ENCODE measurements at regions not wholly inside any gene's neighbourhood (a gene's known extent, or its start where the extent isn't known, plus 50 kb on each side); places are given as distances from the start of the nearest gene placed in this dataset.

DNA sequence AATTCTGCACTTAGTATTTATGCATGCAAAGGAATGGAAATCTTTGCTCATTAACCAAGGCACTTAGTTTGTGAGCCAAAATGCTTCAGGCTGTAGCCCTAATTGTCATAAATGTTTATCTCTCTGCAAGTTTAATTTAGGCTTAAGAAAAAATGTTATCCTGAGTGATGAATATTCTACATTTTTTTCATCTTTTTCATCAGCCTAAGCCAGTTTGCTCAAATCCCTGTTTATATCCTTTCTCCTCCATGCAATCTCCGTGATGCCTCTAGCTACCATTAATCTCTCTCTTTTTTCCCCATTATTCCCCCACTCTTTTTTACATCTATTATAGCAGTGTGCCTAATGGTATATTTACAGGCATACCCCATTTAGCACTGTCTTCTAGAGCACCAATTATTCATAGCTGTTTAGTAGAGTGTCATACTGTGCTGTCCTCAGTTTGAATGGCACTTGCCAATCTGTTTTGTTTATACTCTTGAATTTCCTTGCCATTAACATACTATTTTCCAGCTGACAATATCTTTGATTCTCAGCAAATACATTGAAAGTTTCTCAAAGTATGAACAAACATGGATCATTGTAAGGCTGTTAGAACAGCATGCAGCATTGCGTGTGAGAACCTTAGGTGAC, 1457.0 kb downstream of the MAT2B start:
- Histone ChIP-seq H3K4me3 (ENCODE audit: low read length) (no peak overlapping the region), H3K9me2 (ENCODE audit: insufficient read depth, low read length) (no peaks in the 10 kb centered on the region), H3K79me2 (replicated peaks; ENCODE audit: insufficient read depth, low read length) (no peaks in the 10 kb centered on the region), H3K9ac (ENCODE audit: low read length) (no peak overlapping the region), H3K4me2 (ENCODE audit: low read length) (no peak overlapping the region), H3K27me3 (ENCODE audit: insufficient read depth, low read depth, low read length) (no peaks in the 10 kb centered on the region), H3K36me3 (ENCODE audit: insufficient read depth, low read length) (no peaks in the 10 kb centered on the region), H2AFZ (ENCODE audit: low read depth, low read length) (no peak overlapping the region), H3F3A (ENCODE audit: insufficient read depth, low read length, poor library complexity, severe bottlenecking) (no peaks in the 10 kb centered on the region), H3K9me3 (ENCODE audit: low read length) (no peaks in the 10 kb centered on the region), H4K20me1 (ENCODE audit: insufficient read depth) (no peaks in the 10 kb centered on the region), H3K27ac (ENCODE audit: low read length) (no peak overlapping the region)
- TF ChIP-seq POLR2AphosphoS5 (IDR thresholded peaks at IDR 0.05) (peak; percentile 51), EZH2 (IDR thresholded peaks at IDR 0.05; ENCODE audit: borderline replicate concordance, insufficient read depth, low read length, poor library complexity, severe bottlenecking) (no peak), RAD21 (conservative IDR thresholded peaks at IDR 0.05) (no peak), EP300 (conservative IDR thresholded peaks at IDR 0.05; ENCODE audit: poor library complexity, severe bottlenecking) (peak; percentile 81), SMC3 (conservative IDR thresholded peaks at IDR 0.05; ENCODE audit: poor library complexity) (no peak)
- TF ChIP-seq, protein P1, sequence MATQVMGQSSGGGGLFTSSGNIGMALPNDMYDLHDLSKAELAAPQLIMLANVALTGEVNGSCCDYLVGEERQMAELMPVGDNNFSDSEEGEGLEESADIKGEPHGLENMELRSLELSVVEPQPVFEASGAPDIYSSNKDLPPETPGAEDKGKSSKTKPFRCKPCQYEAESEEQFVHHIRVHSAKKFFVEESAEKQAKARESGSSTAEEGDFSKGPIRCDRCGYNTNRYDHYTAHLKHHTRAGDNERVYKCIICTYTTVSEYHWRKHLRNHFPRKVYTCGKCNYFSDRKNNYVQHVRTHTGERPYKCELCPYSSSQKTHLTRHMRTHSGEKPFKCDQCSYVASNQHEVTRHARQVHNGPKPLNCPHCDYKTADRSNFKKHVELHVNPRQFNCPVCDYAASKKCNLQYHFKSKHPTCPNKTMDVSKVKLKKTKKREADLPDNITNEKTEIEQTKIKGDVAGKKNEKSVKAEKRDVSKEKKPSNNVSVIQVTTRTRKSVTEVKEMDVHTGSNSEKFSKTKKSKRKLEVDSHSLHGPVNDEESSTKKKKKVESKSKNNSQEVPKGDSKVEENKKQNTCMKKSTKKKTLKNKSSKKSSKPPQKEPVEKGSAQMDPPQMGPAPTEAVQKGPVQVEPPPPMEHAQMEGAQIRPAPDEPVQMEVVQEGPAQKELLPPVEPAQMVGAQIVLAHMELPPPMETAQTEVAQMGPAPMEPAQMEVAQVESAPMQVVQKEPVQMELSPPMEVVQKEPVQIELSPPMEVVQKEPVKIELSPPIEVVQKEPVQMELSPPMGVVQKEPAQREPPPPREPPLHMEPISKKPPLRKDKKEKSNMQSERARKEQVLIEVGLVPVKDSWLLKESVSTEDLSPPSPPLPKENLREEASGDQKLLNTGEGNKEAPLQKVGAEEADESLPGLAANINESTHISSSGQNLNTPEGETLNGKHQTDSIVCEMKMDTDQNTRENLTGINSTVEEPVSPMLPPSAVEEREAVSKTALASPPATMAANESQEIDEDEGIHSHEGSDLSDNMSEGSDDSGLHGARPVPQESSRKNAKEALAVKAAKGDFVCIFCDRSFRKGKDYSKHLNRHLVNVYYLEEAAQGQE (IDR thresholded peaks at IDR 0.05; ENCODE audit: borderline replicate concordance) = no peak

DNA sequence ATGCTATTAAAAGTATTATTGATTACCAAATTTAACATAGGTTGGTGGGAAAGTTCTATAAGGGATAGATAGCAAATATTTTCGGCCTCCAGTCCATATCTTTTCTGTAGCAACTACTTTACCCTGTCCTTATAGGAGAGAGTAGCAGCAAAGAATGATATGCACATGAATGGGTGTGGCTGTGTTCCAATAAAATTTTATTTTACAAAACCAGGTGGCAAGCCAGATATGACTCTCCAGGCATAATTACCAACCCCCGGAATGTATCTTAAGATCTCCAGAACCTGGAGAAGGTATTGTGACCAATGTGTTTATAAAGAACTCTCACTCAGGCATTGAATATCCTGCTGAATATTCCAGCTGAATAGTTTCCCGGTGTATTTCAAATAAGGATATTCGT, 1461.2 kb downstream of the MAT2B start:
- Histone ChIP-seq H3F3A (ENCODE audit: insufficient read depth, low read length, poor library complexity, severe bottlenecking) (no peaks in the 10 kb centered on the region), H3K36me3 (ENCODE audit: insufficient read depth, low read length) (no peaks in the 10 kb centered on the region)

More for the DNA sequence above, 1461.2 kb downstream of the MAT2B start:
- Histone ChIP-seq H3K27me3 (ENCODE audit: insufficient read depth, low read depth, low read length) (no peaks in the 10 kb centered on the region), H4K20me1 (ENCODE audit: insufficient read depth) (no peaks in the 10 kb centered on the region), H3K4me2 (ENCODE audit: low read length) (no peak overlapping the region), H3K9me2 (ENCODE audit: insufficient read depth, low read length) (no peaks in the 10 kb centered on the region), H3K4me3 (ENCODE audit: low read length) (no peak overlapping the region), H3K79me2 (replicated peaks; ENCODE audit: insufficient read depth, low read length) (no peaks in the 10 kb centered on the region), H3K9me3 (ENCODE audit: low read length) (no peaks in the 10 kb centered on the region), H2AFZ (ENCODE audit: low read depth, low read length) (no peak overlapping the region), H3K9ac (ENCODE audit: low read length) (no peak overlapping the region), H3K27ac (ENCODE audit: low read length) (no peak overlapping the region)
- TF ChIP-seq POLR2AphosphoS5 (IDR thresholded peaks at IDR 0.05) (no peak), TAF1 (IDR thresholded peaks at IDR 0.05; ENCODE audit: low read depth) (no peak), MXI1 (conservative IDR thresholded peaks at IDR 0.05; ENCODE audit: poor library complexity, severe bottlenecking) (no peak), EP300 (conservative IDR thresholded peaks at IDR 0.05; ENCODE audit: poor library complexity, severe bottlenecking) (no peak), EZH2 (IDR thresholded peaks at IDR 0.05; ENCODE audit: borderline replicate concordance, insufficient read depth, low read length, poor library complexity, severe bottlenecking) (no peak), RAD21 (conservative IDR thresholded peaks at IDR 0.05) (no peak), SMC3 (conservative IDR thresholded peaks at IDR 0.05; ENCODE audit: poor library complexity) (no peak)
- TF ChIP-seq, protein P2, sequence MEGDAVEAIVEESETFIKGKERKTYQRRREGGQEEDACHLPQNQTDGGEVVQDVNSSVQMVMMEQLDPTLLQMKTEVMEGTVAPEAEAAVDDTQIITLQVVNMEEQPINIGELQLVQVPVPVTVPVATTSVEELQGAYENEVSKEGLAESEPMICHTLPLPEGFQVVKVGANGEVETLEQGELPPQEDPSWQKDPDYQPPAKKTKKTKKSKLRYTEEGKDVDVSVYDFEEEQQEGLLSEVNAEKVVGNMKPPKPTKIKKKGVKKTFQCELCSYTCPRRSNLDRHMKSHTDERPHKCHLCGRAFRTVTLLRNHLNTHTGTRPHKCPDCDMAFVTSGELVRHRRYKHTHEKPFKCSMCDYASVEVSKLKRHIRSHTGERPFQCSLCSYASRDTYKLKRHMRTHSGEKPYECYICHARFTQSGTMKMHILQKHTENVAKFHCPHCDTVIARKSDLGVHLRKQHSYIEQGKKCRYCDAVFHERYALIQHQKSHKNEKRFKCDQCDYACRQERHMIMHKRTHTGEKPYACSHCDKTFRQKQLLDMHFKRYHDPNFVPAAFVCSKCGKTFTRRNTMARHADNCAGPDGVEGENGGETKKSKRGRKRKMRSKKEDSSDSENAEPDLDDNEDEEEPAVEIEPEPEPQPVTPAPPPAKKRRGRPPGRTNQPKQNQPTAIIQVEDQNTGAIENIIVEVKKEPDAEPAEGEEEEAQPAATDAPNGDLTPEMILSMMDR (IDR thresholded peaks at IDR 0.05; ENCODE audit: poor library complexity, severe bottlenecking) = no peak
- TF ChIP-seq, protein P1 (IDR thresholded peaks at IDR 0.05; ENCODE audit: borderline replicate concordance) = no peak
